ENCODE measurements at regions not wholly inside any gene's neighbourhood (a gene's known extent, or its start where the extent isn't known, plus 50 kb on each side); places are given as distances from the start of the nearest gene placed in this dataset.

GRCh38 chr11:29161191-29161590, 855.6 kb downstream of the KCNA4 start:
- intact Hi-C loops (cut with micrococcal nuclease) (loop anchor here (10.0 kb wide), 1 partner anchor 1316 kb away; no protein-coding TSS in a partner anchor), dilution Hi-C loops (cut with MboI; ENCODE audit: extremely low pct_ligation_motif_present, low sequenced_read_pairs) (no loop called here)
- DNase-seq (ENCODE audit: low read depth, low spot score), result peak; percentile 58
- Histone ChIP-seq H3K4me1 (ENCODE audit: control insufficient read depth, extremely low read depth, insufficient read depth, low read length) (peaks cover 9% of the 10 kb centered on the region), H3K27ac (ENCODE audit: insufficient read depth, low read depth, low read length) (peak overlapping the region; percentile 31), H3K9me3 (replicated peaks; ENCODE audit: control insufficient read depth, insufficient read depth, low read length) (no peaks in the 10 kb centered on the region), H3K9ac (replicated peaks; ENCODE audit: extremely low read depth, insufficient read depth, low read length) (no peak overlapping the region), H3K9me1 (replicated peaks; ENCODE audit: control insufficient read depth, extremely low read depth, insufficient read depth, low read length) (no peaks in the 10 kb centered on the region), H3K79me2 (ENCODE audit: control insufficient read depth, insufficient read depth, low read length) (no peaks in the 10 kb centered on the region), H2AFZ (ENCODE audit: low read depth, low read length) (peak overlapping the region; percentile 47), H3K4me3 (replicated peaks in 1 of 3; ENCODE audit: insufficient read depth in 1 of 3, low read depth in 1 of 3, low read length in 3 of 3) (no peak overlapping the region), H3K4me2 (ENCODE audit: insufficient read depth, low read length) (no peak overlapping the region), H4K20me1 (replicated peaks; ENCODE audit: control insufficient read depth, extremely low read depth, insufficient read depth, low read length) (no peaks in the 10 kb centered on the region), H3K27me3 (ENCODE audit: control insufficient read depth in 2 of 2, insufficient read depth in 2 of 2, low read length in 2 of 2) (no peaks in the 10 kb centered on the region), H3K36me3 (ENCODE audit: control insufficient read depth in 2 of 2, extremely low read depth in 1 of 2, insufficient read depth in 2 of 2, low read length in 2 of 2) (no peaks in the 10 kb centered on the region)
- no peak for TF ChIP-seq GATA2 (IDR thresholded peaks at IDR 0.05; ENCODE audit: insufficient read depth, insufficient read length, low read depth, low read length)
- TF ChIP-seq FOS (IDR thresholded peaks at IDR 0.05; ENCODE audit: borderline replicate concordance, insufficient read depth, low read length), result peak; percentile 56
- ChIA-PET CTCF (interaction anchor here (0.9 to 6.1 kb wide), 4 partner anchors 168 to 1461 kb away, joined by 3 to 76 read pairs (median 30); partner anchors contain the start of gene BDNF), POLR2A (no interaction called here)
- no TSS peak for BruUV-seq (replicated peaks)
- FAIRE-seq, result peak; percentile 58

GRCh38 chr11:29159552-29160465, 857.0 kb downstream of the KCNA4 start:
- DNase-seq (ENCODE audit: low read depth, low spot score) (peak; percentile 82), FAIRE-seq (peak; percentile 85)
- Histone ChIP-seq H3K27ac (ENCODE audit: insufficient read depth, low read depth, low read length) (peak overlapping the region; percentile 12), H3K27me3 (ENCODE audit: control insufficient read depth in 2 of 2, insufficient read depth in 2 of 2, low read length in 2 of 2) (no peaks in the 10 kb centered on the region), H3K79me2 (ENCODE audit: control insufficient read depth, insufficient read depth, low read length) (no peaks in the 10 kb centered on the region), H3K9ac (replicated peaks; ENCODE audit: extremely low read depth, insufficient read depth, low read length) (no peak overlapping the region), H2AFZ (ENCODE audit: low read depth, low read length) (peak overlapping the region; percentile 10), H4K20me1 (replicated peaks; ENCODE audit: control insufficient read depth, extremely low read depth, insufficient read depth, low read length) (no peaks in the 10 kb centered on the region), H3K36me3 (ENCODE audit: control insufficient read depth in 2 of 2, extremely low read depth in 1 of 2, insufficient read depth in 2 of 2, low read length in 2 of 2) (no peaks in the 10 kb centered on the region), H3K4me3 (replicated peaks in 1 of 3; ENCODE audit: insufficient read depth in 1 of 3, low read depth in 1 of 3, low read length in 3 of 3) (no peak overlapping the region), H3K4me2 (ENCODE audit: insufficient read depth, low read length) (no peak overlapping the region), H3K9me3 (replicated peaks; ENCODE audit: control insufficient read depth, insufficient read depth, low read length) (no peaks in the 10 kb centered on the region), H3K9me1 (replicated peaks; ENCODE audit: control insufficient read depth, extremely low read depth, insufficient read depth, low read length) (no peaks in the 10 kb centered on the region), H3K4me1 (ENCODE audit: control insufficient read depth, extremely low read depth, insufficient read depth, low read length) (peaks cover 9% of the 10 kb centered on the region)
- intact Hi-C loops (cut with micrococcal nuclease) (loop anchor here (1.0 to 10.0 kb wide), 10 partner anchors 40 to 1461 kb away; no protein-coding TSS in a partner anchor), dilution Hi-C loops (cut with MboI; ENCODE audit: extremely low pct_ligation_motif_present, low sequenced_read_pairs) (no loop called here)
- POLR2A ChIA-PET, result no interaction called here
- TSS peak; percentile 60 for BruUV-seq (replicated peaks)
- TF ChIP-seq JUN (IDR thresholded peaks at IDR 0.05; ENCODE audit: borderline replicate concordance, insufficient read depth, insufficient read length, low read depth), result no peak
- TF ChIP-seq EZH2 (IDR thresholded peaks at IDR 0.05; ENCODE audit: borderline replicate concordance, low read depth, low read length, severe bottlenecking), result no peak
- no peak for TF ChIP-seq MAX (IDR thresholded peaks at IDR 0.05; ENCODE audit: insufficient read depth, insufficient read length)
- no peak for TF ChIP-seq FOS (IDR thresholded peaks at IDR 0.05; ENCODE audit: borderline replicate concordance, insufficient read depth, low read length)
- TF ChIP-seq MYC (IDR thresholded peaks at IDR 0.05; ENCODE audit: low read depth, low read length), result no peak
- TF ChIP-seq POLR2AphosphoS5 (IDR thresholded peaks at IDR 0.05; ENCODE audit: insufficient read depth, low read depth, low read length), result no peak
- TF ChIP-seq GATA2 (IDR thresholded peaks at IDR 0.05; ENCODE audit: insufficient read depth, insufficient read length, low read depth, low read length), result no peak
- TF ChIP-seq CTCF (IDR thresholded peaks at IDR 0.05; ENCODE audit: extremely low read depth in 1 of 2, insufficient read depth in 1 of 2, low read depth in 1 of 2, low read length in 2 of 2), result peak; percentile 67 to 71
- CTCF ChIA-PET, result interaction anchor here (0.6 to 6.1 kb wide), 74 partner anchors 8 to 1464 kb away, joined by 3 to 76 read pairs (median 4); partner anchors contain the start of gene BDNF
